DMS53 (cell line): ENCODE measurements at regions not wholly inside any gene's neighbourhood (a gene's known extent, or its start where the extent isn't known, plus 50 kb on each side); places are given as distances from the start of the nearest gene placed in this dataset.

ENCODE experiments used
- DNase-seq: peaks from one replicate; lab custom pipeline; 2025; lab: John Stamatoyannopoulos, UW

DNA sequence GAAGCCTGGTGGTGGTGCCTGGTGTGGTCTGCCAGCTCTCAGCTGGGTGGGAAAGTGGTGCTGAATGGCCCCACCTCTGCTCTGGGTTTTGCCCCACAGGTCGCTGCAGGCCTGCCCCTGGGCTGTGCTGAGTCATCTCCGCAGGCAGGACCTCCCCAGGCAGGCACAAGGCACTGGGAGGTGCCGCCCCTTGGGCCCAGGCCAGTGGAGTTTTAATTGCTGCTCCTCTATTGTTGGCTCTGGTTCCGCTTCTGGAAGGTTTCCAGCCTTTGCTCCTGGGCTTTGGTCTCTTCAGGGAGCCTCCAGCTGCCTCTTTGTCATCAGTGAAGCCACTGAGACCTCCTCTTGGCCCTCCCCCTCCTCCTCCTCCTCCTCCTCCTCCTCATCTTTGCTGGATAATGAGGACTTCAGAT lies 180.3 kb upstream of the GRB10 start:
- peak; percentile 88 for DNase-seq

- DNase-seq = peak; percentile 59
These were observed 179.7 kb upstream of the GRB10 start for GRCh38 chr7:50962281-50962883.

DNA sequence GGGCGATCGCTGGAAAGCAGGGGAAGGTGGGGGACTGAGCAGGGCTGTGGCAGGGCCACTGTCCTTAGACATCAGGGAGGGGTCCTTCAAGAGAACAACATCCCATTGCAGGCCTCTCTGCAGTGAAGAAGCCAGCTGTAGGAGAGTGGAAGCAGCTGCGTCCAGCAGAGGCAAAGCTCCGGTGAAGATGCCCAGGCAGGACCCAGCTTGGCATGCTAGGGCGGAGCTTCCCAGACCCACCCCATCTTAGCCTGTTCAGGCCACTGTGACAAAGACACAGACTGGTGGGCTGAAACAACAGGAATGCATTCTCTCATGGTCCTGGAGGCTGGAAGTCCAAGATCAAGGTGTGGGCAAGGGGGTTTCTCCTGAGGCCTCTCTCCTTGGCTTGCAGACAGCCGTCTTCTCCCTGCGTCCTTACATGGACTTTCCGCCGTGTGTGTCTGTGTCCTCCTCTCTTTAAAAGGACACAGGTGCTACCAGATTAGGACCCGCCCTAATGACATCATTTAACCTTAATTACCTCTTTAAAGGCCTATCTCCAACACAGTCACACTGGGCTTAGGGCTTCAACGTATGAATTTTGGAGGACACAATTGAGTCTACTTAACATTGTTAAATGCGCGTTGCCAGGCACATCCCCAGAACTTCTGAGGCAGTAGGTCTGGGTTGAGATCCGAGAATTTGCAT lies 178.1 kb upstream of the GRB10 start:
- DNase-seq = no peak

GRCh38 chr7:50959991-50960390 lies 177.3 kb upstream of the GRB10 start:
- no peak for DNase-seq

DNA sequence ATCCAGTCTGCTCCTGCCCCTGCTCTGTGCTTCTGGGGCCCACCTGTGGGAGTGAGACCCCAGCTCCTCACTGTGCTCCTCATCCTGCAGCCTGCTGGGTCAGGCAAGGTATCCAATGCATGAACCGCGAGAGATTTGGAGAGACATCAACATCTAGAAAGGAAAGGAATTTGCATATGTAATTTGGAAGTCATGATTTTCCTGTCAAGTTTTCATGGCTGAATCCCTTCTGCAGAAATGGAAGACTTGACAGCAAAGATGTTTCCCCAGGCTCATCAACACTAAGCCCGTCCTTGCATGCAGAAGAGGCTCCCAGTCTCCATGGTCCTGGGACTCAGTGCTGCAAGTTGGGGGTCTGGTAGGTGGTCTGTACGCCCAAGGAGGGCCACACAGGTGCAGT lies 176.9 kb upstream of the GRB10 start:
- DNase-seq = no peak

DNA sequence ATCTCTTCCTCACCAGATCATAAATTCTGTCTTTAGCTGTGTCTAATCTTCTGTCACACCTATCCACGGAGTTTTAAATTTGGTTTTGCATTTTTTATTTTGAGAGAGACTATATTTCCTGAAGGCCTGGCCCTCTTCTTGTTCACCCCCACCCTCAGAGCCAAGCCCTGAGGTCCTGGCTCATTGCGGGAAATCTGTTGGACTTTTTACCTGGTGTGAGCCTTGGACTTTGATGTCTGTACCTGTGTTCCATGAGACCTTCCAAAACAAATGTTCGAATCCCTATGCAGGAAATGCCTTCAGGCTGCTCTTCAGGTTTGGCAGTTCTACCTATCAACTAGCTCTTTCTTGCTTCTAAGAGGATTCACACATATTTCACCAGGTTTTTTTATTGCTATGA lies 175.2 kb upstream of the GRB10 start:
- peak; percentile 21 for DNase-seq

DNA sequence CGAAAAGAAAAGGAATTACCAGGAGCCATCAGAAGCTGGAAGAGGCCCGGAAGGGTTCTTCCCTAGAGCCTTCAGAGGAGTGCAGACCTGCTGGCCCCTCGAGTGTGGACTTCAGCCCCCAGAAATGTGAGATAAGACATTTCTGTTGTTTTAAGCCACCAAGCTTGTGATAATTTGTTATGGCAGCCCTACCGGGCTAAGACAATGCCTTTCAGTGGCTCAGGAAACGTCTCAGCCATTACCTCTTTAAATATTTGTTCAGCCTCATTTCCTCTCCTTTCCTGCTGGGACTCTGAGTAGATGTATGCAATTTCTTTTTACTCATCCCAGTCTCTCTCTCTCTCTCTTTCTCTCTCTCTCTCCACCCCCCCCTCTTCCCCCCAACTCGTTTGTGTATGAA lies 174.7 kb upstream of the GRB10 start:
- DNase-seq = peak; percentile 42

GRCh38 chr7:50956522-50957155 lies 173.9 kb upstream of the GRB10 start:
- no peak for DNase-seq

- DNase-seq = no peak
These were observed 172.0 kb upstream of the GRB10 start for GRCh38 chr7:50954716-50955115.

- DNase-seq = no peak
These were observed 171.5 kb upstream of the GRB10 start for GRCh38 chr7:50954245-50954644.

- peak; percentile 28 for DNase-seq
These were observed 171.1 kb upstream of the GRB10 start for GRCh38 chr7:50953820-50954219.

DNA sequence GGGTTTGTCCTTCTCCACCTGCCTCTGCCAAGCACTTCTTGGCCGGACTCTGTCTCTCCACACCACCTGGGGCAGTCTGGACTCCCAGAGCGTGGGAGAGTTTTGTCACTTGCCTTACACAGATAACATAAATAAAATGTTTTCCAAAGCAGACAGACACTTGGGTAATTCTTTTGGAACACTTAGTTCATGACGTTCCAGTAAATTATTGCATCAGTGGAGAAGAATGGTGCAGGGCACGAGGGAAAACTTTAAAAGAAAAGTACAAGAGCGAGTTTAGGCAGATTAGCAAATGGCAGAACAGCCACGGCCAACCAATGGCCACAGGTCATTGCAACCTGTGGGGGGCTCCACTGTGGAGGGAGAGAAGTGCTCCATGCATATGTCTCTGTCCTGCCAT lies 170.6 kb upstream of the GRB10 start:
- DNase-seq = no peak

GRCh38 chr7:50952544-50952943 lies 169.8 kb upstream of the GRB10 start:
- DNase-seq = no peak

DNA sequence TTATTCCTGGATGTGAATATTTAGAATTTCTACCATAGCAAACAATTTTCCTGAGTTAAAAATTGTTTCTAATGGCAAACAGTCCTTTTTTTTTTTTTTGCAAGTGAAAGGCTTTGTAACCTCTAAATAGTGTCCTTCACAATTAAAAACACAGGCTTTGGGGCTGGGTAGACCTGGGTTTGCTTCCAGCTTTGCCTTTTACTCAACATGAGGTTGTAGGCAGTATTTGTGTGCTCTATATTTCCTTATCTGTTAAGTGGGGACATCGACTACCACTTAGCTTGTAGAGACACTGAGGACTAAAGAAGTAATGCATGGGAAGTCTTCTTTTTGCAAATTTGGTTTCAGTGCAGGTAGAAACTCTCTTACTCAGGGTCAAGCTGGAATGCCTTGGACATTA lies 169.4 kb upstream of the GRB10 start:
- DNase-seq = no peak

DNA sequence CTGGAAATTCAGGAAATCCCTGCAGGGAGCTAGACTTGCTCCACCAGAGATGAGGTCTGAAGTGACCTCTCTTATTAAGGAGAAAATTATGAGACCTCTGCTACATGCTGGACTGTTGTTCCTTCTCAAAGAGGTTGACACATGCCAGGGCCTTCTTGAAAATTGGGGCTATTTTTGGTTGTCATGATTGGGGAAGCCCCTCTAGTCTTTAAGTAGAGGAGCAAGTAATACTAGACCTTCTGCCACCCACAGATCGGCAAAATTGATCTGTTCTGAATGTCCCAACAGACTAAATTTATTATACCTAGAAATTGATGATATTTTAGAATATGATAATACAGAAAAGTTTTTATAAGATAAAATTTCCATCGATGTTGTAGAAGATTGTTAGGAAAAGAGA lies 160.8 kb upstream of the GRB10 start:
- DNase-seq = no peak

DNA sequence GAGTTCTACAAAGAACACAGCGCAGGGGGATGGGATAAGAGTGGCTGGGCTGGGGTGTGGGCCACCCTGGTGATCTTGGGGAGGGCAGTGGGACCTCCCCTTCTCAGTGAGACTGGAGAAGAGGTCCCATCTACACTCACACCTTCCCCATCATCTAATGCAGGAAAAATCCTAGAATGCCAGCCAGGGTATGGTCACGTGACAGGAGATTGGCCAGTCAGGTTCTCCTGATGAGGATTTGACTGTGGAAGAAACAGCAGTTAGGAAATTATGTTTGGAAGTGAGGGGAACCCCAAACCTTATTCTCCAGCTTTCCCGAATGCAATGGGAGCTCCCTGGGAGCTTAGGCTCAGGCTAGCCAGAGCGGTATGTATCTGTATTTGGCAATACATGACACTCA lies 158.8 kb upstream of the GRB10 start:
- DNase-seq = no peak

- no peak for DNase-seq
These were observed 157.9 kb upstream of the GRB10 start for GRCh38 chr7:50940621-50941020.

- no peak for DNase-seq
These were observed 156.3 kb upstream of the GRB10 start for GRCh38 chr7:50939021-50939420.

GRCh38 chr7:50937727-50938126 lies 155.0 kb upstream of the GRB10 start:
- DNase-seq = no peak

- no peak for DNase-seq
These were observed 143.4 kb upstream of the GRB10 start for GRCh38 chr7:50926049-50926448.

DNA sequence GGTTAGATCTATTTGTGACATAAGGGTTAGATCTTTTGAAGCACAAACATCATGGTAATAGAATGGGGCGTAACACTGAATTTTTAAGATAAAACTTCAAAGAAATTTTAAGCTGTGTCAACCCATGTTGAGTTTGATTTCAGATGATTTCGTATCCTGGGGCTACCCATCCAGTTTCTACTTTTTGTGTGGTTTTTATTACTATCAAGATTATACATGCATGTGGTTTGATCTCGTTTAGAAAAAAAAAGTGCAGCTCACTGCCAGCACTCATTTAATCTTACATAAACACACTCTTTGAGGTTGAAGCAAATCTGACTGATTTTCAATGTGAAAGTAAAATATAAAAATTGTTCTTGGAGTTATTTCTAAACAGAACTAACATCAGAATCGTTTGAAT lies 140.8 kb upstream of the GRB10 start:
- DNase-seq = no peak

DNA sequence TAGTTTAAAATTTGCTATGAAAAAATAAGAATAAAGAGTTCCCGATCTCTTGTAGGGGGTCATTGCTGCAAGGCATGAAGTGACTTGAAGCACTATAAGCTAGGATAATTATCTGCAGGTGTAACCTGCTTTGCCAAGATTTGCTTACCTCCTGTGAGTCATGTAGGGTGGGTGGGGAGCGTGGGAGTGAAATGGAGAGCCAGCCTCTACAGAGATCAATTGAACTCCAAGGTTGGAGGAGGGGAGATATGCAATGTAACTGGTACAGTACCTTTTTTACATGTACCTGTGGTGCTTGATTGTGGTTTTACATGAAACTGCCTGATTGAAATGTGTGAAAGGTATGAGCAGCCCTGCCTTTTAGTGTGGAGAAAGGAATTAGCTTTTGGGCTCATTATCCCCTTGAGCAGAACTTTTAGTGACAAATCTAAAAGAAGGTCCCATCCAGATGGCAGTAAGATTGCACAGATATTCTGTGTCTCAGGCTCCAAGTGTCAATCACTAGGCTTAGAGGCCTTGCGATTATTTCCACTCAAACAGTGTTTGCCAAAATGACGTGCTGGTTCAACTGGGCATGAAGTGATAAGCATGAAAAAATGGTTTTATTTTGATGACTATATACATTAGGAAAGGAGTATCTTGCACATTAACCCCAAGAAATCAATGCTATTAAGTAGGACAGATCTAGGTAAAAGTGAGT lies 138.6 kb upstream of the GRB10 start:
- DNase-seq = peak; percentile 11

DNA sequence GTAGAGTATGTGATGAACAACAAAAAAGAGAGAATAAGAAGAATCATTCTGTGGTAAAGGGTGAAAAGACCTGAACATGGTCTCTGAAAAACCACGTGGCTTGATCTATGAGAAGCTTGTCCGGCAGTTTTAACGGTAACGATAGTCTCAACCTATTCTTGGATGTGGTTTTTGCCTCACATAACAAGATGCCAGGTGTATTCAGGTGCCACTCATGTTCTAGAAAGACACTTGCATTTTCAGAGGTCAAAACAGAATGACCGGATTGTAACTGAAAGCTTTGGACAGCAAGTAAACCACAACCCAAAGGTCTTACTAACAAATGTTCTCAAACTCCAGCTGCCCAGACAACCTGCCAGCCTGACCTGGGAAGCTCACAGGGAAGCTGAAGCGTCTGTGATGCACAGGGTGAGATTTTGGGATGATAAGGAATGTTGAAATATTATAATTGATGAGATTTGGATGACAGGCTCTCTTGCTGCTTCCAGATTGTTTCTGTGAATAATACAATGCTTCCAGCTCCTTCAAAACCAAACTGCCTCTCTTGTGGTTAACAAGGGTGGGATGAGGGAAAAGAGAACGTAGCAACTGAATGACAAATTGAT lies 137.4 kb upstream of the GRB10 start:
- DNase-seq = no peak
